Neural cell (in vitro differentiated cells): ENCODE measurements at regions not wholly inside any gene's neighbourhood (a gene's known extent, or its start where the extent isn't known, plus 50 kb on each side); places are given as distances from the start of the nearest gene placed in this dataset.

ENCODE experiments used
- H2AFZ ChIP-seq: fragments of 200-600, 300-800 bp; sonication (generic), shearing (Covaris generic); 2 replicates; pipeline ENCODE4 v1.6.0; 2014; ENCODE audit warnings: low read depth, mild to moderate bottlenecking, antibody characterized with exemption, low read length, moderate library complexity
- H3F3A ChIP-seq: fragments of 200-600 bp; shearing (Covaris generic); 2 replicates; pipeline ENCODE4 v1.6.1; 2016; ENCODE audit warnings: mild to moderate bottlenecking, moderate library complexity, mixed read lengths, antibody characterized with exemption, low read length; ENCODE audit not compliant: insufficient read depth, poor library complexity, severe bottlenecking
- H3K27ac ChIP-seq: fragments of 200-600, 300-800 bp; sonication (generic), shearing (Covaris generic); 2 replicates; pipeline ENCODE4 v1.5.1; 2014; ENCODE audit warnings: mild to moderate bottlenecking, low read length, moderate library complexity
- H3K27me3 ChIP-seq: fragments of 300-800, 200-600 bp; sonication (generic), shearing (Covaris generic); 2 replicates; pipeline ENCODE4 v1.6.0; 2014; ENCODE audit warnings: mild to moderate bottlenecking, low read depth, low read length, moderate library complexity; ENCODE audit not compliant: insufficient read depth
- H3K36me3 ChIP-seq: fragments of 300-800, 200-600 bp; sonication (generic), shearing (Covaris generic); 2 replicates; pipeline ENCODE4 v1.5.1; 2014; ENCODE audit warnings: mild to moderate bottlenecking, antibody characterized with exemption, low read length, moderate library complexity; ENCODE audit not compliant: insufficient read depth
- H3K4me2 ChIP-seq: fragments of 300-800, 200-600 bp; sonication (generic), shearing (Covaris generic); 2 replicates; pipeline ENCODE4 v1.6.0; 2014; ENCODE audit warnings: mild to moderate bottlenecking, low read length
- H3K4me3 ChIP-seq: fragments of 300-800, 200-600 bp; sonication (generic), shearing (Covaris generic); 2 replicates; pipeline ENCODE4 v1.5.1; 2014; ENCODE audit warnings: mild to moderate bottlenecking, low read length, moderate library complexity
- H3K79me2 ChIP-seq: fragments of 200-600 bp; shearing (Covaris generic); replicated peaks from 2 replicates; pipeline ENCODE4 v1.6.0; 2014; ENCODE audit warnings: mild to moderate bottlenecking, low read length, moderate library complexity; ENCODE audit not compliant: insufficient read depth
- H3K9ac ChIP-seq: fragments of 300-800, 200-600 bp; sonication (generic), shearing (Covaris generic); 2 replicates; pipeline ENCODE4 v1.6.1; 2016; ENCODE audit warnings: mild to moderate bottlenecking, low read length, mixed read lengths
- H3K9me2 ChIP-seq: fragments of 200-600 bp; shearing (Covaris generic); 2 replicates; pipeline ENCODE4 v1.6.1; 2016; ENCODE audit warnings: mild to moderate bottlenecking, low read length, mixed read lengths; ENCODE audit not compliant: insufficient read depth
- H3K9me3 ChIP-seq: fragments of 200-600, 300-800 bp; sonication (generic), shearing (Covaris generic); 2 replicates; pipeline ENCODE4 v1.6.1; 2016; ENCODE audit warnings: mild to moderate bottlenecking, mixed run types, low read length, moderate library complexity, mixed read lengths
- H4K20me1 ChIP-seq: fragments of 200-600 bp; shearing (Covaris generic); 2 replicates; pipeline ENCODE4 v1.6.1; 2016; ENCODE audit warnings: mild to moderate bottlenecking, mixed run types; ENCODE audit not compliant: insufficient read depth
- CTCF ChIP-seq: fragments of 450-650 bp; IDR thresholded peaks from 2 replicates; pipeline ENCODE4 v1.5.1; 2014; ENCODE audit warnings: antibody characterized with exemption, mild to moderate bottlenecking, moderate library complexity; ENCODE audit not compliant: poor library complexity, severe bottlenecking
- EP300 ChIP-seq: fragments of 450-650 bp; conservative IDR thresholded peaks from 2 replicates; pipeline ENCODE4 v1.6.1; 2014; ENCODE audit warnings: antibody characterized with exemption, mild to moderate bottlenecking, moderate library complexity; ENCODE audit not compliant: poor library complexity, severe bottlenecking
- EZH2 ChIP-seq: fragments of 200-600, 300-800 bp; shearing (Covaris generic), sonication (generic); IDR thresholded peaks from 2 replicates; pipeline ENCODE4 v1.6.1; 2014; ENCODE audit warnings: antibody characterized with exemption, low read length, borderline replicate concordance, mild to moderate bottlenecking; ENCODE audit not compliant: insufficient read depth, poor library complexity, severe bottlenecking
- MXI1 ChIP-seq: fragments of 450-650 bp; conservative IDR thresholded peaks from 2 replicates; pipeline ENCODE4 v1.6.1; 2014; ENCODE audit warnings: antibody characterized with exemption, mild to moderate bottlenecking; ENCODE audit not compliant: poor library complexity, severe bottlenecking
- POLR2AphosphoS5 ChIP-seq: IDR thresholded peaks from 2 replicates; pipeline ENCODE4 v1.6.1; 2012
- RAD21 ChIP-seq: fragments of 450-650 bp; conservative IDR thresholded peaks from 2 replicates; pipeline ENCODE4 v1.6.1; 2014; ENCODE audit warnings: antibody characterized with exemption, mild to moderate bottlenecking, moderate library complexity
- REST ChIP-seq: IDR thresholded peaks from 2 replicates; pipeline ENCODE4 v1.6.1; 2012; ENCODE audit warnings: borderline replicate concordance
- SMC3 ChIP-seq: fragments of 450-650 bp; conservative IDR thresholded peaks from 2 replicates; pipeline ENCODE4 v1.6.1; 2014; ENCODE audit warnings: antibody characterized with exemption, mild to moderate bottlenecking, moderate library complexity; ENCODE audit not compliant: poor library complexity
- TAF1 ChIP-seq: IDR thresholded peaks from 2 replicates; pipeline ENCODE4 v1.6.1; 2012; ENCODE audit warnings: low read depth

- no peaks in the 10 kb centered on the region for H3K36me3 ChIP-seq
- no peak for TF ChIP-seq CTCF
- no peak for TF ChIP-seq EZH2
- TF ChIP-seq POLR2AphosphoS5 = no peak
- TF ChIP-seq SMC3 = no peak
- no peak for TF ChIP-seq RAD21
- TF ChIP-seq EP300 = no peak
- TF ChIP-seq REST = no peak
- no peak for TF ChIP-seq MXI1
- TF ChIP-seq TAF1 = no peak
- H3F3A ChIP-seq = no peaks in the 10 kb centered on the region
- H3K4me2 ChIP-seq = no peak overlapping the region
- H3K27ac ChIP-seq = no peak overlapping the region
- no peaks in the 10 kb centered on the region for H3K9me2 ChIP-seq
- no peaks in the 10 kb centered on the region for H3K27me3 ChIP-seq
- H3K4me3 ChIP-seq = no peak overlapping the region
- H3K9ac ChIP-seq = no peak overlapping the region
- no peaks in the 10 kb centered on the region for H4K20me1 ChIP-seq
- H3K9me3 ChIP-seq = no peaks in the 10 kb centered on the region
- H3K79me2 ChIP-seq = no peaks in the 10 kb centered on the region
- H2AFZ ChIP-seq = no peak overlapping the region
These were observed 435.6 kb downstream of the FAT4 start for GRCh38 chr4:125750399-125750798.

- Histone ChIP-seq H3K79me2 (no peaks in the 10 kb centered on the region), H3K4me2 (no peak overlapping the region), H2AFZ (no peak overlapping the region), H3K36me3 (no peaks in the 10 kb centered on the region), H3K9me3 (no peaks in the 10 kb centered on the region), H3K27me3 (no peaks in the 10 kb centered on the region), H3K9ac (no peak overlapping the region), H3K4me3 (no peak overlapping the region), H4K20me1 (no peaks in the 10 kb centered on the region), H3K9me2 (no peaks in the 10 kb centered on the region), H3F3A (no peaks in the 10 kb centered on the region), H3K27ac (no peak overlapping the region)
- TF ChIP-seq EZH2 (no peak), EP300 (no peak), POLR2AphosphoS5 (no peak), REST (no peak), SMC3 (no peak), RAD21 (no peak), TAF1 (no peak), MXI1 (no peak), CTCF (peak; percentile 18)
These were observed 436.2 kb downstream of the FAT4 start for GRCh38 chr4:125750828-125751466.
